HG02642 (cell line): ENCODE measurements at regions not wholly inside any gene's neighbourhood (a gene's known extent, or its start where the extent isn't known, plus 50 kb on each side); places are given as distances from the start of the nearest gene placed in this dataset.
"Not testable (repeated sequence)": the region's sequence is repeated elsewhere in the genome, so short reads cannot be mapped to it uniquely, and the experiment has no call there.

ENCODE experiments used
- ATAC-seq: cut with Tn5 transposase; IDR thresholded peaks from one replicate; pipeline ENCODE4 v1.9.1; 2021; ENCODE audit warnings: mild to moderate bottlenecking; ENCODE audit not compliant: unreplicated experiment, poor library complexity

DNA sequence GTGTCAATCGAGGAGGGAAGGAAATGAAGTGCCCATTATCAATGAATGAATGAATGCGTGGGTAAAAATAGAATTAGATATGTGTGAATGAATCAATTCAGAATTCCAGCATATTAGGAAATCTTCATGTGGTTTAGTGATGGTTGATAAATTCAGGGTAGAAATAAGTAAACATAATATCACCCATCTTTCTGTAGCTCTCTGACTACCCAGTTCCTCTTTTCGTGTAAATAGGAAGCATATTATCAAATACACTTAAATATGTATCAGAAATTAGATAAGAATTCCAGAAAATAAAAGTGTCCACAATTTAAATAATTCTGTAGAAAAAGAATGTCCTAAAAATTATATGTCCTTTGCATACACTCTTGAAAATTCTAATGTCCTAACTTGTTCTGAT, 552.9 kb upstream of the LRATD1 start:
- ATAC-seq, result no peak

- no peak for ATAC-seq
Measured at GRCh38 chr2:14081521-14081920, 551.0 kb upstream of the LRATD1 start.

- ATAC-seq, result no peak
Measured at GRCh38 chr2:14082640-14083039, 549.9 kb upstream of the LRATD1 start.

GRCh38 chr2:14094592-14094991, 537.9 kb upstream of the LRATD1 start:
- ATAC-seq, result no peak

GRCh38 chr2:14099101-14099500, 533.4 kb upstream of the LRATD1 start:
- not testable (repeated sequence) for ATAC-seq

- no peak for ATAC-seq
Measured at GRCh38 chr2:14114275-14114674, 518.2 kb upstream of the LRATD1 start.

DNA sequence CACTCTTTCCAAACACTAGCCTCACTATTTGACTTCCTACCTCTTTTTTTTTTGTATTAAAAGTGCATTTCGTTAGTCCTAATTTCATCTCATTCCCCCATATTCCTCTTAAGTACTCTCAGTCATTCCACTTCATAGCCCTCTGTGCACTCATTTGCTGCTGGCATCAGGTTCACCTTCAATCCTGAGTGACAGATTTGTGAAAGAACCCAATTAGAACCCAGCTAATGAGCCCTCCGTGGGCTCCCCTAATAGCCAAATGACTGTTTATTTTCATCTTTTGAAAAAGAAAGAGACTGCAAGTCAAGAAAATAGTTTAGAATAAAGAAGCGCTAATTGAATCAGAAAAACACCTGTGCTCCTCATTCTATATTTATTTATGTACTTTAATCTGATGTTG, 512.1 kb upstream of the LRATD1 start:
- ATAC-seq, result no peak

DNA sequence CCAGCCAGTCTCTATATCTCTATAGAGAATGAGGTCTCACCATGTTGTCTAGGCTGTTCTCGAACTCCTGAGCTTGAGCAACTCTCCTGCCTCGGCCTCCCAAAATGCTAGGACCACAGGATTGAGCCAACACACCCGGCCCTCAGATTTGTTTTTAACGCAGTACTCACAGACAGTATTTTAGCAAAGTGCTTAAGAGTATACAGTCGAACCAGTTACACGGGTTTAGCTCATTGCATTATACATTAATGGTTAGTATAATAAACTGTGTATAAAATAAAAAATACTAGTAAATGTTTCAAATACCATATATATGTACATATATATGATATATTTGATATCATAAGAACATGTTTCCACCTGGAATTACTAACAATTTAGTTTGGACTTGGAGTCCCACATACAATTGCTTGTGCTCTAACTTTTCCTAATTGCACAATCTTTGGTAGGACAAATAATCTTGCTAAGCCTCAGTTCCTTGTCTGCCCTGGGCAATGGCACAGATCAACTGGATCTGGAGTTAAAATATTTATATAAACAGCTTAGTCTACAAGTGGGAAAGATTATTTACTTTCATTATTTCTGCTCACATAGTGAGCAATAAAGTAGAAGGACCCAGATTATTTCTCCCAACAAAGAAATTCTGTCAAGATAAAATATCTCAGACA, 508.9 kb upstream of the LRATD1 start:
- ATAC-seq, result no peak

- ATAC-seq, result no peak
Measured at GRCh38 chr2:14125624-14126293, 506.8 kb upstream of the LRATD1 start.

DNA sequence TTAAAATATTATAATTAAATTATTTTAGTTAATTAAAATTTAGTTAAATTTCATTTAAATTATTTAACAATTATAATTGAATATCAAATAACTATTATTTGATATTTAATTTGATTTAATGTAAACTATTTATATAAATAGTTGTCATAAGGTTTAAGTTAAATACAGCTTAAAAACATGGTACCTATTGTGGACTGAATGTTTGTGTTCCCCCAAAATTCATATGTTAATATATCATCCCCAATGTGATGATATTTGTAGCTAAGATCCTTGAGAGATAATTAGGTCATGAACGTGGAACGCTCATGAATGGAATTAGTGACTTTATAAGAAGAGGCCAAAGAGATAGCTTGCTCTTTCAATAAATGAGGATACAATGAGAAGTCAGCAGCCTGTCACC, 505.7 kb upstream of the LRATD1 start:
- no peak for ATAC-seq

- no peak for ATAC-seq
Measured at GRCh38 chr2:14127765-14128164, 504.8 kb upstream of the LRATD1 start.

- ATAC-seq, result no peak
Measured at GRCh38 chr2:14132386-14132785, 500.1 kb upstream of the LRATD1 start.

DNA sequence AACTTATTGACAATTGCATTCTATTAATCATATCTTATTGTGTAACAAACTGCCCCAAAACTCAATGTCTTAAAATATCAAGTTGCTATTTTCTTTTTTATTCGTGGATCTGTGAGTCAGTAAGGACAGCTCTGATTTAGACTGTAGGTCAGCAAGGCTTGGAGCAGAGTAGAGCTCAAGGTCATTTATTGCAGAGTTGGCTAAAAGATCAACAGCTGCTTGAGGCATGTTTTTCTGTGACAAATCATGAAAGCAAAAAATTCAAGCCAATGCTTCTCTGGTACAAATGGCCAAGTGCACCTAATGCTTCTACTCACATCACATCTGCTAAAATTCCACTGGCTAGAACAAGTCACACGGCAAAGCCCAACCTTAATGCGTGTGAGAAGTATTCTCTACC, 497.7 kb upstream of the LRATD1 start:
- ATAC-seq, result no peak

DNA sequence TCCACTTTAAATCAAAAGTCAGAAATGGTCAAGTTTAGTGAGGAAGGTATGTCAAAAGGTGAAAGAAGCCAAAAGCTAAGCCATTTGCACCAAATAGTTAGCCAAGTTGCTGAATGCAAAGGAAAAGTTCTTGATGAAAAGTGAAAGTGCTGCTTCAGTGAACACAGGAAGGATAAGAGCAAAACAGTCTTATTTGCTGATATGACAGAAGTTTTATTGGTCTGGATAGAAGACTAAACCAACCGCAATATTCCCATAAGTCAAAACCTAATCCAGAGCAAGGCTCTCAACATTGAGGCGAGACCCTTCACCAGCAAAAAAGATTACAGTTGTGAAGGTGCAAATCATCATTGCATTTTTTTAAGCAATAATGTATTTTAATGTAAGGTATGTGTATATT, 496.5 kb upstream of the LRATD1 start:
- no peak for ATAC-seq

DNA sequence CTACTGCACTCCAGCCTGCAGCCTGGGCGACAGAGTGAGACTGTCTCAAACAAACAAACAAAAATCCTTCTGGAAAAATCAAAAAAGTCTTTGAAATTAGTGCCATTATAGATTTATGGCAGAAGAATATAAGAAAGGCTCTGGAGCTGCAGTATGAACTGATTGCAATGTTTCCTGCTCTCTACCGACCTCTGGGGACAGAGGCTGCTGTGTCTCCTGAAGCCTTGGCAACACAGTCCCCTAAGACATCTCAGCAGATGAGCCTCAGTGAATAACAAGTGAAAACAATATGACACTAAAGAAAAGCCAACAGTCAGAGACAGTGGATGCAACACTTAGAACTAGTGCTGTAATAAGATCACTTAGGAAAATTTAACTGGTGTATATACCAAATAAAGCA, 494.9 kb upstream of the LRATD1 start:
- ATAC-seq, result no peak

DNA sequence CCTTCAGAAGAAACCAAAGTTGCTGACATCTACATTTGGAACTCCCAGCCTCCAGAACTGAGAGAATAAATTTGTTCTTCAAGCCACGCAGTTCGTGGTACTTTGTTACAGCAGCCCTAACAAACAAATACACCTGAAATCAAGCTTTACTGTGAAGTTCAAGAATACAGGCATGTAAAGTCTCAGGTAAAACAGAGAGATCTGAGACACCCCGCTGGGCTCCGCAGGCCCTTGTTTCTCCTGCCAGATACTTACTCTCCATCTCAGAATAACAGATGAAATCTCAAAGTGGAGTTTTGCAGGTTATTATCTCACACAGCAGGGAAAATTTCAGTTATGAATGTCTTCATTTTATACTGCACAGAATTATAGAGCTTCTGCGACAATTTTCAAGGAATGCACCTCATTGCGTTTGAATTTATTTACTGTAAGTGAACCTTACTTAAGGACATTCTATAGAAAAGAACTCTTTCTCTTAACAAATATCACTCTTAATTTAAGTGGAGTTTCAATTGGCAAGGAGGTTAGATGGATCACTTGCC, 492.4 kb upstream of the LRATD1 start:
- ATAC-seq, result no peak

DNA sequence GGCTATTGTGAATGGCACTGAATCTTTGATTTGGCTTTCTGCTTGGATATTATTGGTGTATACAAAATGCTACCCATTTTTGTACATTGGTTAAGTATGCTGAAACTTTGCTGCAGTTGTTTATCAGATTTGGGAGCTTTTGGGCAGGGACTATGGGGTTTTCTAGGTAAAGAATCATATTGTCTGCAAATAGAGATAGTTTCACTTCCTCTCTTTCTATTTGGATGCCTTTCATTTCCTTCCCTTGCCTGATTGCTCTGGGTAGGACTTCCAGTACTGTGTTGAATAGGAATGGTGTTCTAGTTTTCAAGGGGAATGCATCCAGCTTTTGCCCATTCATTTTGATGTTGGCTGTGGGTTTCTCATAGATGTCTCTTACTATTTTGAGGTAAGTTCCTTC, 489.1 kb upstream of the LRATD1 start:
- ATAC-seq, result no peak

GRCh38 chr2:14148216-14148615, 484.3 kb upstream of the LRATD1 start:
- ATAC-seq, result no peak

DNA sequence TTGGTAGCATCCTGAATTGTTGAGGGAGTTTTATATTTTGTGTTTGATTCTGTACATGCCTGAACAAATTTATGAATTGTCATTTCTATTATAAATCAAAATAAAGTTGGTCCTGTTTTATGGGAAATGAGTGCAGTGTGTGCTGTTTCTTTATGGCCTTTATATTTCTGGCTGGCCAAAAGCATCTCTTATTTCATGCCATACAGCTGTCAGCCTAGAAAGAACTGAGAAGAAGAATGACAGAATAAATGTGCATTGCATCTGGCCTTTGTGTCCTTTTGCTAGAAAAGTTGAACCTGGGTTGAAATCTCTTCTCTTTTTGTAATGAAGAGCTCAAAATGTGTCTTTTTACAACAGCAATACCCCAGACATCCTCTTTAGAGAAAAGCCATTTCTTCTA, 474.7 kb upstream of the LRATD1 start:
- ATAC-seq, result no peak

GRCh38 chr2:14180333-14180732, 452.2 kb upstream of the LRATD1 start:
- no peak for ATAC-seq

DNA sequence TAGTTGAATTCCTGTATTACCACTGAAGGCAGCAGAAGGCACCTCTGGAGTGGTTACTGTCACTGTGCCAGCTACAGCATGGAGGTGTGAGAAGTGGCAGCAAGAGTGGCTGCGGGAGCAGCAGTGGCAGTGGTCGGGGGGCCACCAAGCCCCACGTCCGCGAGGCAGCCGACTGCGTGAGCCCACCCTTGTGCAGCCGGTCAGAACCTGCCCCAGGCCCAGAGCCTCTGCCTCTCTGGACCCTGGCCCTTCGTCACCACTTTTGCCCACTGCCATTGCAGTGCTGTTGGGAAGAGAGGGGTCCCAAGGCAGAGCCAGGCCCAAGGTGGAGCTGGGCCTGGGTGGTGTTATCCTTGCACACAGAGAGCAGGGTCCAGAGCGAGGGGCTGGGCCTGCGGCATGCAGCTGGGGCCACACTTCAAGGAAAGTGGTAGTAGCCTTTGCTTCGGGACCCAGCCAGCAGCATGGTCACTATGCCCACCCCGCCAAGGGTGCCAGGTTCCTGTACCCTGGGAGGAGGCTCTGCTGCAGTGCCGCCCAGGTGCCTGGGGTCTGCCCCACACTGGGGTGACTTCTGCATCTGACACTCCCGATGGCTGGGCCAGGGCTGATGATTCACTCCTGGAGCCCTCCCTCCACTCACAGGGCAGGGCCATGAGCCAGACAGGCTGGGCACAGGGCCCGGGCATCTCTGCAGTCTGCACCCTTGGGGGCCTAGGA, 450.1 kb upstream of the LRATD1 start:
- ATAC-seq, result no peak
